GM23338 (cell line): ENCODE measurements at regions not wholly inside any gene's neighbourhood (a gene's known extent, or its start where the extent isn't known, plus 50 kb on each side); places are given as distances from the start of the nearest gene placed in this dataset.

ENCODE experiments used
- ATAC-seq: fragments of 200-7000 bp; cut with Tn5 transposase; 3 replicates; pipeline ENCODE4 v1.9.1; 2020
- DNase-seq: peaks from one replicate; pipeline ENCODE4 v3.0.0-alpha.2; 2015; ENCODE audit warnings: low spot score
- H2AFZ ChIP-seq: fragments of 200-600 bp; sonication (generic); 2 replicates; pipeline ENCODE4 v1.8.0; 2016; ENCODE audit warnings: antibody characterized with exemption, mild to moderate bottlenecking, moderate library complexity
- H3F3A ChIP-seq: fragments of 200-600 bp; sonication (generic); replicated peaks from 2 replicates; pipeline ENCODE4 v1.8.0; 2017; ENCODE audit warnings: antibody characterized with exemption, mixed run types, low read depth
- H3K27ac ChIP-seq: fragments of 200-600 bp; sonication (generic); 2 replicates; pipeline ENCODE4 v1.6.1; 2016; ENCODE audit warnings: low read depth
- H3K27me3 ChIP-seq: fragments of 200-600 bp; sonication (generic); 2 replicates; pipeline ENCODE4 v1.8.0; 2016; ENCODE audit warnings: mild to moderate bottlenecking, mixed run types, moderate library complexity; ENCODE audit not compliant: insufficient read depth
- H3K36me3 ChIP-seq: fragments of 200-600 bp; sonication (generic); 2 replicates; pipeline ENCODE4 v1.8.0; 2016; ENCODE audit warnings: mild to moderate bottlenecking; ENCODE audit not compliant: insufficient read depth
- H3K4me1 ChIP-seq: fragments of 200-600 bp; sonication (generic); 2 replicates; pipeline ENCODE4 v1.8.0; 2016; ENCODE audit warnings: mild to moderate bottlenecking, moderate library complexity; ENCODE audit not compliant: insufficient read depth
- H3K4me2 ChIP-seq: fragments of 200-600 bp; sonication (generic); 2 replicates; pipeline ENCODE4 v1.7.1; 2017; ENCODE audit warnings: mixed run types
- H3K4me3 ChIP-seq: fragments of 200-600 bp; sonication (generic); 2 replicates; pipeline ENCODE4 v1.6.1; 2016; ENCODE audit warnings: mixed run types
- H3K79me2 ChIP-seq: fragments of 200-600 bp; sonication (generic); replicated peaks from 2 replicates; pipeline ENCODE4 v1.8.0; 2017; ENCODE audit warnings: mild to moderate bottlenecking; ENCODE audit not compliant: insufficient read depth
- H3K9me2 ChIP-seq: fragments of 200-600 bp; sonication (generic); 2 replicates; pipeline ENCODE4 v1.8.0; 2017; ENCODE audit not compliant: insufficient read depth
- H4K20me1 ChIP-seq: fragments of 200-600 bp; sonication (generic); replicated peaks from 2 replicates; pipeline ENCODE4 v1.8.0; 2017; ENCODE audit warnings: mild to moderate bottlenecking; ENCODE audit not compliant: insufficient read depth
- H3K27ac Mint-ChIP-seq: 2 replicates; pipeline ENCODE4 v1.8.0; 2020; ENCODE audit warnings: inconsistent platforms, mild to moderate bottlenecking, moderate library complexity, mixed read lengths
- H3K27me3 Mint-ChIP-seq: 3 replicates; pipeline ENCODE4 v1.8.0; 2022; ENCODE audit warnings: low read depth, mild to moderate bottlenecking, moderate library complexity, mixed read lengths, inconsistent platforms; ENCODE audit not compliant: insufficient read depth, poor library complexity
- H3K36me3 Mint-ChIP-seq: 3 replicates; pipeline ENCODE4 v1.8.0; 2021; ENCODE audit warnings: low read depth, mild to moderate bottlenecking, inconsistent platforms, moderate library complexity, mixed read lengths
- H3K4me1 Mint-ChIP-seq: 3 replicates; pipeline ENCODE4 v1.8.0; 2020; ENCODE audit warnings: mild to moderate bottlenecking, inconsistent platforms, mixed read lengths
- H3K4me3 Mint-ChIP-seq: 3 replicates; pipeline ENCODE4 v1.8.0; 2021; ENCODE audit warnings: moderate library complexity, mild to moderate bottlenecking, inconsistent platforms, mixed read lengths
- H3K9me3 Mint-ChIP-seq: 3 replicates; pipeline ENCODE4 v1.8.0; 2020; ENCODE audit warnings: moderate library complexity, mild to moderate bottlenecking, inconsistent platforms, mixed read lengths
- CREB1 ChIP-seq: fragments of 250-450 bp; sonication (Bioruptor Pico); IDR thresholded peaks from 2 replicates; pipeline ENCODE4 v1.5.0; 2020; ENCODE audit warnings: low read depth, mild to moderate bottlenecking, moderate library complexity
- EZH2 ChIP-seq: fragments of 200-600 bp; sonication (generic); IDR thresholded peaks from one replicate; pipeline ENCODE4 v1.8.0; 2017; ENCODE audit warnings: antibody characterized with exemption, mild to moderate bottlenecking, low read depth; ENCODE audit not compliant: unreplicated experiment
- EZH2phosphoT487 ChIP-seq: fragments of 200-600 bp; sonication (generic); IDR thresholded peaks from one replicate; pipeline ENCODE4 v1.8.1; 2018; ENCODE audit warnings: antibody characterized with exemption; ENCODE audit not compliant: unreplicated experiment
- NANOG ChIP-seq: IDR thresholded peaks from 2 replicates; pipeline ENCODE4 v1.6.1; 2016; ENCODE audit warnings: antibody characterized with exemption, borderline replicate concordance
- POLR2AphosphoS5 ChIP-seq: IDR thresholded peaks from 2 replicates; pipeline ENCODE4 v1.6.1; 2016; ENCODE audit warnings: antibody characterized with exemption, low read depth
- STAT1 ChIP-seq: IDR thresholded peaks from one replicate; pipeline ENCODE4 v1.6.1; 2016; ENCODE audit warnings: antibody characterized with exemption; ENCODE audit not compliant: unreplicated experiment
- ZNF114 ChIP-seq: fragments of 250-450 bp; sonication (Bioruptor Pico); IDR thresholded peaks from 2 replicates; pipeline ENCODE4 v1.5.0; 2020; ENCODE audit warnings: mild to moderate bottlenecking, moderate library complexity
- ZNF331 ChIP-seq: fragments of 250-450 bp; sonication (Bioruptor Pico); IDR thresholded peaks from 2 replicates; pipeline ENCODE4 v1.5.0; 2020; ENCODE audit warnings: low read depth, mild to moderate bottlenecking, moderate library complexity
- TF ChIP-seq, protein P1 (sequence below): IDR thresholded peaks from 2 replicates; pipeline ENCODE4 v1.6.1; 2016; ENCODE audit warnings: antibody characterized with exemption
- TF ChIP-seq, protein P2 (sequence below), 2 experiments: fragments of 200-600 bp in 1 of 2; sonication (generic) in 1 of 2; conservative IDR thresholded peaks; 2 replicates each; pipeline versions ENCODE4 v1.5.1 to v1.6.1; 2016 to 2017; ENCODE audit warnings: antibody characterized with exemption in 2 of 2, low read depth in 2 of 2, mild to moderate bottlenecking in 2 of 2, moderate library complexity in 1 of 2
- TF ChIP-seq, protein P3 (sequence below): IDR thresholded peaks from one replicate; pipeline ENCODE4 v1.6.1; 2018; ENCODE audit warnings: antibody characterized with exemption; ENCODE audit not compliant: unreplicated experiment
- TF ChIP-seq, protein P4 (sequence below): fragments of 250-450 bp; sonication (Bioruptor Pico); IDR thresholded peaks from 2 replicates; pipeline ENCODE4 v1.5.0; 2020; ENCODE audit warnings: mild to moderate bottlenecking, moderate library complexity

DNA sequence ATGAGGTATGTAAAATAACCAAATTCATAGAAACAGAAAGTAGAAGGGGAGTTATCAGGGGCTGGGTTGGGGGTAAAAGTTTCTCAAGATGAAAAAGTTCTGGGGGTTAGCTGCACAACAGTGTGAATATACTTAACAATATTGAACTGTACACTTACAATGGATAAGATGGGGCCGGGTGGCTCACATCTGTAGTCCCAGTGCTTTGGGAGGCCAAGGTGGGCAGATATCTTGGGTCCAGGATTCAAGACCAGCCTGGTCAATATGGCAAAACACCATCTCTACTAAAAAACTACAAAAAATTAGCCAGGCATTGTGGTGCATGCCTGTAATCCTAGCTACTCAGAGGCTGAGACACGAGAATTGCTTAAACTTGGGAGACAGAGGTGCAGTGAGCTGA lies 274.3 kb downstream of the TJP1 start (continued):
- TF ChIP-seq, protein P1, sequence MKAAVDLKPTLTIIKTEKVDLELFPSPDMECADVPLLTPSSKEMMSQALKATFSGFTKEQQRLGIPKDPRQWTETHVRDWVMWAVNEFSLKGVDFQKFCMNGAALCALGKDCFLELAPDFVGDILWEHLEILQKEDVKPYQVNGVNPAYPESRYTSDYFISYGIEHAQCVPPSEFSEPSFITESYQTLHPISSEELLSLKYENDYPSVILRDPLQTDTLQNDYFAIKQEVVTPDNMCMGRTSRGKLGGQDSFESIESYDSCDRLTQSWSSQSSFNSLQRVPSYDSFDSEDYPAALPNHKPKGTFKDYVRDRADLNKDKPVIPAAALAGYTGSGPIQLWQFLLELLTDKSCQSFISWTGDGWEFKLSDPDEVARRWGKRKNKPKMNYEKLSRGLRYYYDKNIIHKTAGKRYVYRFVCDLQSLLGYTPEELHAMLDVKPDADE, result no peak
- TF ChIP-seq ZNF114 (CRISPR knock-in tag) (no peak), EZH2 (no peak), POLR2AphosphoS5 (no peak), STAT1 (no peak), EZH2phosphoT487 (no peak)

DNA sequence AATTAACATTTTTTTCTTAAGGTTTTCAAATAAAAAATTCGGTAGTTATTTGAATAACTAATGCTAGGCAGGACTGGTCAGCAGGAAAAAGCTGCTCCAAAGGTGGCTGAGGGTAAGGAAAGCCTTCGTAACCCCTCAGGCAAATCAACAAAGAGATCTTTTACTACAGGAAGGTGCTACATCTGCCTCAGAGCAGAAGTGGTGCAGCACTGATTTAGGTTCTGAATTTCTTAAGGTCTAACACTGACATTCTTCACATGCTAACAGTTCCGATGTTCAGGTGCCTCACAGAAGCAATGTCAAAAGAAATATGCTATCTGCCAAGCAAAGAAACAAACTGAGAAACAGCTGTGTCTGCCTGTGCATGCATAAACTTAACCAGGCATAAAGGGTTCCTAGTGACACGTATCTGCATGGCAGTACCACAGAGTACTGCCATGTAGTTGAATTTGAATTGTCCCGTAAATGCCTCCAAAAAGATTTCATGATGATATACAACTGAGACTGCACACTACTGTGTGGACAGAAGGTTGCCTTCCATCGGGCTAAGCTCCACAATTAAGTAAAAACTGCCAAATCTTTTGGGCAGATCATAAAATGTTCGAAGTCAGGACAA lies 275.0 kb upstream of the NSMCE3 start:
- Mint-ChIP-seq H3K27ac (no peak overlapping the region), H3K9me3 (peaks cover 16% of the 10 kb centered on the region), H3K27me3 (no peaks in the 10 kb centered on the region), H3K4me3 (no peak overlapping the region), H3K36me3 (peaks cover 18% of the 10 kb centered on the region), H3K4me1 (peaks cover 13% of the 10 kb centered on the region)
- H3F3A ChIP-seq, result no peaks in the 10 kb centered on the region
- H4K20me1 ChIP-seq, result no peaks in the 10 kb centered on the region
- H3K9me2 ChIP-seq, result no peaks in the 10 kb centered on the region; the same call in 1 of the 2 replicates
- H3K4me1 ChIP-seq, result no peaks in the 10 kb centered on the region
- H3K27ac ChIP-seq, result no peak overlapping the region
- no peaks in the 10 kb centered on the region for H3K79me2 ChIP-seq
- no peak for ATAC-seq
- TF ChIP-seq STAT1, result no peak
- TF ChIP-seq, protein P2, sequence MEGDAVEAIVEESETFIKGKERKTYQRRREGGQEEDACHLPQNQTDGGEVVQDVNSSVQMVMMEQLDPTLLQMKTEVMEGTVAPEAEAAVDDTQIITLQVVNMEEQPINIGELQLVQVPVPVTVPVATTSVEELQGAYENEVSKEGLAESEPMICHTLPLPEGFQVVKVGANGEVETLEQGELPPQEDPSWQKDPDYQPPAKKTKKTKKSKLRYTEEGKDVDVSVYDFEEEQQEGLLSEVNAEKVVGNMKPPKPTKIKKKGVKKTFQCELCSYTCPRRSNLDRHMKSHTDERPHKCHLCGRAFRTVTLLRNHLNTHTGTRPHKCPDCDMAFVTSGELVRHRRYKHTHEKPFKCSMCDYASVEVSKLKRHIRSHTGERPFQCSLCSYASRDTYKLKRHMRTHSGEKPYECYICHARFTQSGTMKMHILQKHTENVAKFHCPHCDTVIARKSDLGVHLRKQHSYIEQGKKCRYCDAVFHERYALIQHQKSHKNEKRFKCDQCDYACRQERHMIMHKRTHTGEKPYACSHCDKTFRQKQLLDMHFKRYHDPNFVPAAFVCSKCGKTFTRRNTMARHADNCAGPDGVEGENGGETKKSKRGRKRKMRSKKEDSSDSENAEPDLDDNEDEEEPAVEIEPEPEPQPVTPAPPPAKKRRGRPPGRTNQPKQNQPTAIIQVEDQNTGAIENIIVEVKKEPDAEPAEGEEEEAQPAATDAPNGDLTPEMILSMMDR (conservative IDR thresholded peaks at IDR 0.05; ENCODE audit: low read depth in 2 of 2), result no peak
- no peak for TF ChIP-seq EZH2phosphoT487
- TF ChIP-seq NANOG, result no peak
- TF ChIP-seq, protein P3, sequence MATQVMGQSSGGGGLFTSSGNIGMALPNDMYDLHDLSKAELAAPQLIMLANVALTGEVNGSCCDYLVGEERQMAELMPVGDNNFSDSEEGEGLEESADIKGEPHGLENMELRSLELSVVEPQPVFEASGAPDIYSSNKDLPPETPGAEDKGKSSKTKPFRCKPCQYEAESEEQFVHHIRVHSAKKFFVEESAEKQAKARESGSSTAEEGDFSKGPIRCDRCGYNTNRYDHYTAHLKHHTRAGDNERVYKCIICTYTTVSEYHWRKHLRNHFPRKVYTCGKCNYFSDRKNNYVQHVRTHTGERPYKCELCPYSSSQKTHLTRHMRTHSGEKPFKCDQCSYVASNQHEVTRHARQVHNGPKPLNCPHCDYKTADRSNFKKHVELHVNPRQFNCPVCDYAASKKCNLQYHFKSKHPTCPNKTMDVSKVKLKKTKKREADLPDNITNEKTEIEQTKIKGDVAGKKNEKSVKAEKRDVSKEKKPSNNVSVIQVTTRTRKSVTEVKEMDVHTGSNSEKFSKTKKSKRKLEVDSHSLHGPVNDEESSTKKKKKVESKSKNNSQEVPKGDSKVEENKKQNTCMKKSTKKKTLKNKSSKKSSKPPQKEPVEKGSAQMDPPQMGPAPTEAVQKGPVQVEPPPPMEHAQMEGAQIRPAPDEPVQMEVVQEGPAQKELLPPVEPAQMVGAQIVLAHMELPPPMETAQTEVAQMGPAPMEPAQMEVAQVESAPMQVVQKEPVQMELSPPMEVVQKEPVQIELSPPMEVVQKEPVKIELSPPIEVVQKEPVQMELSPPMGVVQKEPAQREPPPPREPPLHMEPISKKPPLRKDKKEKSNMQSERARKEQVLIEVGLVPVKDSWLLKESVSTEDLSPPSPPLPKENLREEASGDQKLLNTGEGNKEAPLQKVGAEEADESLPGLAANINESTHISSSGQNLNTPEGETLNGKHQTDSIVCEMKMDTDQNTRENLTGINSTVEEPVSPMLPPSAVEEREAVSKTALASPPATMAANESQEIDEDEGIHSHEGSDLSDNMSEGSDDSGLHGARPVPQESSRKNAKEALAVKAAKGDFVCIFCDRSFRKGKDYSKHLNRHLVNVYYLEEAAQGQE, result no peak
- TF ChIP-seq ZNF331, result no peak
- no peak for TF ChIP-seq CREB1 (CRISPR knock-in tag)
- TF ChIP-seq EZH2, result no peak
- TF ChIP-seq POLR2AphosphoS5, result no peak
- no peak for TF ChIP-seq ZNF114 (CRISPR knock-in tag)
- TF ChIP-seq, protein P4, sequence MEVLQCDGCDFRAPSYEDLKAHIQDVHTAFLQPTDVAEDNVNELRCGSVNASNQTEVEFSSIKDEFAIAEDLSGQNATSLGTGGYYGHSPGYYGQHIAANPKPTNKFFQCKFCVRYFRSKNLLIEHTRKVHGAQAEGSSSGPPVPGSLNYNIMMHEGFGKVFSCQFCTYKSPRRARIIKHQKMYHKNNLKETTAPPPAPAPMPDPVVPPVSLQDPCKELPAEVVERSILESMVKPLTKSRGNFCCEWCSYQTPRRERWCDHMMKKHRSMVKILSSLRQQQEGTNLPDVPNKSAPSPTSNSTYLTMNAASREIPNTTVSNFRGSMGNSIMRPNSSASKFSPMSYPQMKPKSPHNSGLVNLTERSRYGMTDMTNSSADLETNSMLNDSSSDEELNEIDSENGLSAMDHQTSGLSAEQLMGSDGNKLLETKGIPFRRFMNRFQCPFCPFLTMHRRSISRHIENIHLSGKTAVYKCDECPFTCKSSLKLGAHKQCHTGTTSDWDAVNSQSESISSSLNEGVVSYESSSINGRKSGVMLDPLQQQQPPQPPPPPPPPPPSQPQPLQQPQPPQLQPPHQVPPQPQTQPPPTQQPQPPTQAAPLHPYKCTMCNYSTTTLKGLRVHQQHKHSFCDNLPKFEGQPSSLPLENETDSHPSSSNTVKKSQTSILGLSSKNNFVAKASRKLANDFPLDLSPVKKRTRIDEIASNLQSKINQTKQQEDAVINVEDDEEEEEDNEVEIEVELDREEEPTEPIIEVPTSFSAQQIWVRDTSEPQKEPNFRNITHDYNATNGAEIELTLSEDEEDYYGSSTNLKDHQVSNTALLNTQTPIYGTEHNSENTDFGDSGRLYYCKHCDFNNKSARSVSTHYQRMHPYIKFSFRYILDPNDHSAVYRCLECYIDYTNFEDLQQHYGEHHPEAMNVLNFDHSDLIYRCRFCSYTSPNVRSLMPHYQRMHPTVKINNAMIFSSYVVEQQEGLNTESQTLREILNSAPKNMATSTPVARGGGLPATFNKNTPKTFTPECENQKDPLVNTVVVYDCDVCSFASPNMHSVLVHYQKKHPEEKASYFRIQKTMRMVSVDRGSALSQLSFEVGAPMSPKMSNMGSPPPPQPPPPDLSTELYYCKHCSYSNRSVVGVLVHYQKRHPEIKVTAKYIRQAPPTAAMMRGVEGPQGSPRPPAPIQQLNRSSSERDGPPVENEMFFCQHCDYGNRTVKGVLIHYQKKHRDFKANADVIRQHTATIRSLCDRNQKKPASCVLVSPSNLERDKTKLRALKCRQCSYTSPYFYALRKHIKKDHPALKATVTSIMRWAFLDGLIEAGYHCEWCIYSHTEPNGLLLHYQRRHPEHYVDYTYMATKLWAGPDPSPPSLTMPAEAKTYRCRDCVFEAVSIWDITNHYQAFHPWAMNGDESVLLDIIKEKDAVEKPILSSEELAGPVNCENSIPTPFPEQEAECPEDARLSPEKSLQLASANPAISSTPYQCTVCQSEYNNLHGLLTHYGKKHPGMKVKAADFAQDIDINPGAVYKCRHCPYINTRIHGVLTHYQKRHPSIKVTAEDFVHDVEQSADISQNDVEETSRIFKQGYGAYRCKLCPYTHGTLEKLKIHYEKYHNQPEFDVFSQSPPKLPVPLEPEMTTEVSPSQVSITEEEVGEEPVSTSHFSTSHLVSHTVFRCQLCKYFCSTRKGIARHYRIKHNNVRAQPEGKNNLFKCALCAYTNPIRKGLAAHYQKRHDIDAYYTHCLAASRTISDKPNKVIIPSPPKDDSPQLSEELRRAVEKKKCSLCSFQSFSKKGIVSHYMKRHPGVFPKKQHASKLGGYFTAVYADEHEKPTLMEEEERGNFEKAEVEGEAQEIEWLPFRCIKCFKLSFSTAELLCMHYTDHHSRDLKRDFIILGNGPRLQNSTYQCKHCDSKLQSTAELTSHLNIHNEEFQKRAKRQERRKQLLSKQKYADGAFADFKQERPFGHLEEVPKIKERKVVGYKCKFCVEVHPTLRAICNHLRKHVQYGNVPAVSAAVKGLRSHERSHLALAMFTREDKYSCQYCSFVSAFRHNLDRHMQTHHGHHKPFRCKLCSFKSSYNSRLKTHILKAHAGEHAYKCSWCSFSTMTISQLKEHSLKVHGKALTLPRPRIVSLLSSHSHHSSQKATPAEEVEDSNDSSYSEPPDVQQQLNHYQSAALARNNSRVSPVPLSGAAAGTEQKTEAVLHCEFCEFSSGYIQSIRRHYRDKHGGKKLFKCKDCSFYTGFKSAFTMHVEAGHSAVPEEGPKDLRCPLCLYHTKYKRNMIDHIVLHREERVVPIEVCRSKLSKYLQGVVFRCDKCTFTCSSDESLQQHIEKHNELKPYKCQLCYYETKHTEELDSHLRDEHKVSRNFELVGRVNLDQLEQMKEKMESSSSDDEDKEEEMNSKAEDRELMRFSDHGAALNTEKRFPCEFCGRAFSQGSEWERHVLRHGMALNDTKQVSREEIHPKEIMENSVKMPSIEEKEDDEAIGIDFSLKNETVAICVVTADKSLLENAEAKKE (CRISPR knock-in tag), result no peak
- no peaks in the 10 kb centered on the region for H3K27me3 ChIP-seq
- H3K4me3 ChIP-seq, result no peak overlapping the region
- no peak overlapping the region for H3K4me2 ChIP-seq
- no peak overlapping the region for H2AFZ ChIP-seq
- DNase-seq, result no peak
- no peaks in the 10 kb centered on the region for H3K36me3 ChIP-seq
